GM21526 (cell line): ENCODE measurements at regions not wholly inside any gene's neighbourhood (a gene's known extent, or its start where the extent isn't known, plus 50 kb on each side); places are given as distances from the start of the nearest gene placed in this dataset.

Experiments used
- ATAC-seq: cut with Tn5 transposase; IDR thresholded peaks from one replicate; pipeline ENCODE4 v1.9.1; 2021; ENCODE audit warnings: moderate library complexity; ENCODE audit not compliant: unreplicated experiment, low FRiP score

GRCh38 chr2:217192366-217192765 lies 332.5 kb upstream of the TNP1 start:
- no peak for ATAC-seq

GRCh38 chr2:217189747-217190146 lies 329.9 kb upstream of the TNP1 start:
- no peak for ATAC-seq

DNA sequence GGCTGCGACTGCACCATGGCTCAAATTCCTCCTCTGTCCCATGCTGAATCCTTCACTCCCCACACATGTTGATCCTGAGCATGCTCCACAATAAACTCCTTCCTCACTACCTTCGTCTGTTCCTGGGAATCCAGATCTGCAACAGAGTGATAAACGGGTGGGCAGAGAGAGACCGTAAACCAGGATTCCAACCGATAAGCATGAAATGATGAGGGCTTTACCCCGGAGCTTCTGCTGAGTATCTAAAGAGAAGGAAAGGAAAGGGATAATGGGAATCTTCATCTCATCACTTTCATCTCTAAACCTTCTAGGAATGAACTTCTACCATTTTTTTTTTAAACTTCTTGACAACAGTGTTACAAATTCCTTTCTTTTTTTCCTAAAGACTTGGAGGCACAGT lies 329.3 kb upstream of the TNP1 start:
- no peak for ATAC-seq

GRCh38 chr2:217186668-217187159 lies 326.9 kb upstream of the TNP1 start:
- no peak for ATAC-seq

DNA sequence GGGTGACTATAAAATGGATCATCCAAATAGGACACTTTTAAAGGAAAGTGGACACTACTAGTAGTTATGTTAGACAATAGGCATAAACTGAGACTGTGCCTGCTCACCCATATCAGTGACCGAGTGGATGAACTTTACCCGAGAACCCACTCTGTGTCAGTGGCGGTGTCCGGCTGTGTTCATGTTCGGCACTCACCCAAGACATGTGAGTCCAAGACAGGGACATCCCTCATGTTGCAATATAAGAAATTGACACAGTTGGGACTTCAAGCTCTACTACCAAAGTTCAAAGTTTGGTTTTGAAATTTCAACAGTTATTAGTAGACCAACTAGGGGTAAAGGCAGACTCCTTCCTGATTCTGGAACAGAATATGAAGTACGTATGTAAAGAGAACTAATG lies 326.3 kb upstream of the TNP1 start:
- no peak for ATAC-seq

- no peak for ATAC-seq
These were observed 325.6 kb upstream of the TNP1 start for GRCh38 chr2:217185265-217185995.

GRCh38 chr2:217184242-217184641 lies 324.4 kb upstream of the TNP1 start:
- no peak for ATAC-seq

GRCh38 chr2:217183471-217183870 lies 323.6 kb upstream of the TNP1 start:
- no peak for ATAC-seq

DNA sequence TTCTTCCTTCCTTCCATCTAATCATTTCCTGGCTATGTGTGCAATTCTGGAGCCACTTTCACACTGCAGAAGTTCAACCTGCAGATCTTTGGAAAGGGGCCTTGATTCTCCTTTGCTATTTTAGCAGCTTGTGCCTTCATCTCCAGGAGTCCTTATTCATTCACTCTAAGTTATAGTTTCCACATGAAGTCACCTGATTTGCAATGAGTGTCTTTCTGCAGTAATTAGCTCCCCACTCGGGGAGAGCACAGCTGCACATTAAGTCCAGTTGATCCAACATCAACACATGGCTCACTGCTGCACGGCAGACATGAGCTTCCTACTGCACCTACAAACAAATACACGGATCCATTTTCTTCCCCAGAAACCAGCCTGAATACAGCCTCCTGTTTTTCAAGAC lies 323.1 kb upstream of the TNP1 start:
- ATAC-seq, result no peak

DNA sequence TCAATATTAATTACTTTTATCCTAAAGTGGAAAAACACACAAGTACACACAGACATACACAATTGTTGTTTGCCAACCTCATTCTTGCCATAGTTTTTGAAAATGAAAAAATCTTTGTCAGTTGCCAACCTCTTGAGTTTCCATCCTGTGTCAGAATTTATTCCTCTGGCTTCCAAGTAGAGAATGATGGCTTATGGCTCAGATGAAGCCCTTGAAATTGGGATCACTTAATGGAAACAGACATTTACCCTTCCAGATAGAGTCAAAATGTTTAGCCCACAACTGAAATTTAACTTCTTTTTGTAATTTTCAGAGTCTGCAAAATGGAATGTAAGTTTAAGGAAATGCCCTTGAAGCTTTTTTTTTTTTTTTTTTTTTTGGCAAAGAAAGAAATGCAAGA lies 321.6 kb upstream of the TNP1 start:
- ATAC-seq, result no peak

GRCh38 chr2:217179854-217180253 lies 320.0 kb upstream of the TNP1 start:
- ATAC-seq, result no peak

DNA sequence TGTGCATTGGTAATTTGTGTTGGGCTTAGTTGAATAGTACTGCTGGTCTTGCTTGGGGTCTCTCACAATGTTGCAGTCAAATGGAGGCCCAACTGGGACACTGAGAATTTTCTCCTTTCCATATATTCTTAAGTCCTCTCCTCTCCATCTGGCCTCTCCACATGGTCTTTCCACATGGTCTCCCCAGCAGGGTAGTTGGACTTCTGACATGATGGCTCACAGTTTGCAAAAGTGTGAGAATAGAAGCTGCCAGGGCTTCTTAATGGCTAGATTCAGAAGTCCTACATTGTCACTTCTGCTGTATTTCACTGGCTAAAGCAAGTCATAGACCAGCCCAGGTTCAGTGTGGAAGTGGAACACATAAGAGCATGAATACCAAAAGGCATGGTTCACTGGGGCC lies 318.5 kb upstream of the TNP1 start:
- ATAC-seq, result no peak

DNA sequence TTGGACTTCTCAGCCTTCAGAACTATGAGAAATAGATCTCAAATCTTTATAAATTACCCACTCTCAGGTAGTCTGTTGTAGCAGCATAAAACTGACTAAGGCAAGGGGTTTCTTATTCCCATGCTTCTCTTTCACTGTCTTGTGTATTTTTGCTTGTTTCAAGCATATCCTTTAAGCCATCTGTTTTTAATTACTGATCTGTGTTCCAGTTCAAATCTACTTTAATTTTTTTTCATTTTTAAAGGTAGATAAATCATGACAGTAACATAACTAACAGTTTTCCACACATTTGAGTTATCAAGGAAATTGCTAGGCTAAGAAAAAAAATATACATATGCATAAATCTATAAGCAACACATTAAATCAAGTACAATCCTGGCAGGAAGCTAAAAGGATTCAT lies 317.9 kb upstream of the TNP1 start:
- ATAC-seq, result no peak

DNA sequence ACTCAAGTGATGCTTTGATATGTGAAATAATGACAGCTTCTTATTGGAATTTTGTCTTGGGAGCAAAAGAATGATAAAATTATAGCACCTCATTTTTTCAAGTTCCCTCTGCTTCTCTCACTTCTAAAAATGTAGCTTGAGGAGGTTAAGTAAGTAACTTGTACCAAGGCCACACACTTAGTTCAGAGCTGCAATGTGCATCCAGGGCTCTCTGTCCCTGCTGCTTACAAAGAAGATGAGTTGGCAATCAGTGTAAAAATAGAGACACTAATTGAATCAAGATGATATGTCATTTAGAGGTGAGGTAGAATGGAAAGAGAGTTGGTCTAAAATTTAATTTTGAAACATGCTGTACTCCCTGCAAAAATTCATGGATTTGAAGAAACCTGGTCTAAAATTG lies 312.0 kb upstream of the TNP1 start:
- no peak for ATAC-seq

DNA sequence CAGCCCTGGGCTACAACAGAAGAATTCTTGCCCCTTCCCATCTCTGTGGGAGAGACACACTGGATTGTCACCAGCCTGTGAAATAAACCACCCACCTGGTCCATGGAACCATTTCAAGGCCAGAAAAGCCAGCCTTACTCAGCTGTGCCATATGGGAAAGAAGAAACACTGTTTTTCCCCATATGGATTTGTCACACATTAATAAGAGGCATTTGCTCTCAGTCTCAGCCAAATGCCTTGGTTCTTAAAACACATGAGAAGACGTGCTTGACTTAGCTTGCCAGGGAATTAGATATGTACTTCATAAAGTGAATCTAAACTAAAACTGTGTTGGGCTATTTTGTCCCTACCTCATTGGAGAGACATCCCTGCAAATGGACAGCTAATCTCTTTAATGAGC lies 308.6 kb upstream of the TNP1 start:
- no peak for ATAC-seq

DNA sequence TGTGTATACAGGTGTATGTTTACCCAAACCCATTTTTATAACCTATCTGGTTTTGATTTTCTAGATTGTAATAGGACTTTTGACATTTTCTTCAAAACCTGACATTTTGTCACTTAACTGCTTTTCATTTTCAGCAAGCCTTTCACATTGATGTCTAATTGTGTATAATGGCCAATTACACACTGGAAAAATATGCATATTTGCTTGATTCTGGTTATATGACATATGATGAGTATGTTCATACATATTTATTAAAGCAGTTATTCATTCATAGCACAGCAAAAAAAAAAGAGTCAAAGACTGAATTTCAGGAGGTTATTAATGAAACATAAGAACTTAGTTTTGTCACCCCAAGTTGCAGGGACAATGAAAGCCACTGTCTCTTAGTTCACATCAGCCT lies 307.7 kb upstream of the TNP1 start:
- no peak for ATAC-seq

DNA sequence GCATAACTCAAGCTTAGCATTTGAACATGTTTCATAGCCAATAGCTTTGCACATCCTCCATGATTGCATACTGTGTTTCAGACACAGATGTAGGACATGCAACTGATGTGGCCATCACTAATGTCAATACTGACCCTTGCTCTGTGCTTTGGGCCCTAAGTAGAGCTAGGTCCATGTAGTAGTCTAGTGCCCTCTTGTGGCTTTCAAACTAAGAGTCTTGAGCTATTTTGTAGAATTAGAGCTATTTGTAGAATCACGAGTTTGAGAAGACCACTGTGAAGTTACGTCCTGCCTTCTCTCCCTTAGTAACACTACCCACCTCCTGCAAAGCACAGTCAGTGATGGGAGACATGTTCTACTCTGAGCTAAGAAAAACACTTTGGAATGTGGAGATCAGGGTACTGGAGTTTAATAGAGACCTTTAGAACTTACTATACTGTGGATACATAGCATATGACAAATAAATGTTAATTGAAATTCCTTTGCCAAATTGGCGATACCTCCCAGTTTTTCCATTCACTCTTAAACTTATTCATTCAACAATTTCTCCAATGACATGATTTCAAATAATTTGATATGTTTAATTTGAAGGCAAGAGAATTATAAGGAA lies 306.5 kb upstream of the TNP1 start:
- no peak for ATAC-seq

DNA sequence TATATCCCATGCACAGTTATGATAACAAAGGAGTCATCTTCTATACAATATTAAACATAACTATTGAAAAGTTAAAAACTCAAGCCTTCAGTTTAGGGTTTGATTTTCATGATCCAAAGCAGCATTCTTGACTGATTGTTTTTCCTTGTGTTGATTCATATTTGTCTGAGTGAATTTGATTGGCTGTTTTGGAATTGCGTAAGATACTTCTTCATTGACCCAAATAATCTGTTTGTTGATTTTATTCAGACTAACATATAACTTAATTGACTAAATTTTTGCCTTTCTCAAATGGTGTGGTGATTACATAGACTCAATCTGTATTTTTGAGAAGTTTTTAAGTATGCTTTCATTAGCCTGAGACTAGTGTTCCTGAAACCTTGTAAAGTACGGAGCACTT lies 305.7 kb upstream of the TNP1 start:
- ATAC-seq, result no peak

DNA sequence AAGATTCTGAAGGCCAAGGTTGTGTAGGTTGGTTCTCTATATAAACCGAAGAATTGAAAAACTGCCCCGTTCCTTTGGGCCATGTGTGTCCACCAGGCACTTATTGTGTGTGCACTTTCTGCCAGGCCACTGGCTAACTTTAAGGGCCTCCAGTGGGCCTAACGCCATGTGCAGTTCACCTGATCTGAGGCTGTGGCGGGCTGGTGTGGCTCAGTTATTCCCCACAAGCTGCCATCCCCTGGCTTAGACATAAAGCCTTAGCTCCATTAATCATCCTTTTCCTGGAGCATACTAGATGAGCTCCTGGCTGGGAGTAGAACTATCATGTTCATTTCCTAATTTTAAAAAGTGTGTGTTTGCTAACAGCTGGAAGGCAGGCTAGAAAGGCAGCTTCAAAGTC lies 304.1 kb upstream of the TNP1 start:
- ATAC-seq, result no peak

DNA sequence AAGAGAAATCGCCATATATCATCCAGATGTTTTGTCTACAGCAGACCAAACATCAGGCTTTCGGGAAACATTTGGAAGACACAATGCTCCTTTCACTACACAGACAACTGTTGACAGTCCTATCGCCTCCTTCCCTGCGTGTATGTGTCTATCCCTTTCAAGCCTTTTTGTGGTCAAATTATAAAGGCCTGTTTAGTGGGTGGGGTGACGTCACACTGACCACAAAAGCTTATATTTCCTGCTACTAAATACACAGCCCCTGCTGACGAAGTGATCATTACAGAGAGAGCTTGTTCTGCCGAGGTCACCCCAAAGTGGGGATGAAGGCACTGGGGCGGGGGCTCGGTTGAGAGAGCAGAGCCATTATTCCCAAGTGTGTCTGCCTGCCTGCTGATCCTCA lies 302.7 kb upstream of the TNP1 start:
- ATAC-seq, result no peak

DNA sequence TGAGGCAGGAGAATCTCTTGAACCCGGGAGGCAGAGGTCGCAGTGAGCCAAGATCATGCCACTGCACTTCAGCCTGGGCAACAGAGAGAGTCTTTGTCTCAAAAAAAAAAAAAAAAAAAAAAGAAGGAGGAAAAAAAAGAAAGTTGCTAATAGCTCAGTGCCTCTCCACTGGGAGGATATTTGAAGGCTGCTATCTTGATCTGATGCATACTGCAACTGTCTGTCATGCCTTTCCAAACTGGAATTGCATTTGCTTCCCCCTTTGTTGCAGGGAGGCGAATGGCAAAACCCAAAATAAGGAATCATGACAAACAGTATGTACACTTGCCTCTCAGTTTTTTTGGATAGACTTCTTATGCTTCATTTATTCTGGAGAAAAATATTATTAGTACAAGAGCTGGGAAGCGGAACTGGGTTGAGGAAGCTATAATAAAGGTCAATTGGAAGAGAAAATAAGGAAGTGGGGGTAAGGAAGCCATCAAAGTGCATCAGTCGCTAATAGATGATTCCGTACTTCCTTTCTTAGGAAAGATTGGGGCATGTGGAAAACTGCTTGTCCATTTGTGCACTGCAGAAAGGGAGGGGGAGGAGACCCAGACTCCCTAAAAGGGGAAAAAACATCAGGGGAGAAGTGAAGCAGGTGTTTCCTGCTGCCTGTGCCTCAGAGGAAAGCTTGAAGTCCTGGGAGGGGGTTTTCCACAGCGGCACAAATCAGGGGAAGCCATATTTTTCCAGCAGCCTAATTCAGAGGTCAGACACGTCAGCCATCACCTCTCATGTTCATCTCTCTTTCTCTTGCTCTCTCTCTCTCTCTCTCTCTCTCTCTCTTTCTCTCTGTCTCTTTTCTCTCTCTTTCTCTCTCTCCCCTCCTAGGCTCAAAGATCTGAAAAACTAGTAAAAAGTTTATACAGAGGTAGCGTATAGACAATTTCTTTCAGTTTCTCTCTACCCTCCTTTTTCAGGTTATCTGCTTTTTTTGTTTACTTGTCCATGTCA lies 301.4 kb upstream of the TNP1 start:
- ATAC-seq, result no peak
